ENCODE measurements at regions not wholly inside any gene's neighbourhood (a gene's known extent, or its start where the extent isn't known, plus 50 kb on each side); places are given as distances from the start of the nearest gene placed in this dataset.

- H3K4me1 ChIP-seq, result no peaks in the 10 kb centered on the region
- TF ChIP-seq CTCF (IDR thresholded peaks at IDR 0.05) (no peak), POLR2A (IDR thresholded peaks at IDR 0.05) (no peak)
- H3K27me3 ChIP-seq, result no peaks in the 10 kb centered on the region
- intact Hi-C loops (cut with DNase I), result no loop called here
- 48 to 80% methylated on average over 2 of the region's 2 CpGs for WGBS, 2 donors
- H3K4me3 ChIP-seq, result no peak overlapping the region
- H3K9me3 ChIP-seq, result no peaks in the 10 kb centered on the region
- no peak for DNase-seq
- no peaks in the 10 kb centered on the region for H3K36me3 ChIP-seq
- no peak overlapping the region for H3K27ac ChIP-seq
These were observed 847.2 kb downstream of the TUSC7 start for GRCh38 chr3:117556646-117557407.

- WGBS, 2 donors, result 65 to 78% methylated on average over 2 of the region's 2 CpGs
These were observed 848.0 kb downstream of the TUSC7 start for GRCh38 chr3:117557464-117558090.

GRCh38 chr3:117558681-117559080 is 849.1 kb downstream of the TUSC7 start:
- H3K4me1 ChIP-seq, result no peaks in the 10 kb centered on the region
- no peak overlapping the region for H3K4me3 ChIP-seq
- no peak for DNase-seq
- H3K27ac ChIP-seq, result no peak overlapping the region
- no peaks in the 10 kb centered on the region for H3K27me3 ChIP-seq
- H3K36me3 ChIP-seq, result no peaks in the 10 kb centered on the region
- intact Hi-C loops (cut with DNase I), result no loop called here
- H3K9me3 ChIP-seq, result no peaks in the 10 kb centered on the region
- 65 to 91% methylated on average over 1 of the region's 1 CpG for WGBS, 2 donors
- TF ChIP-seq CTCF (IDR thresholded peaks at IDR 0.05), result no peak
- TF ChIP-seq POLR2A (IDR thresholded peaks at IDR 0.05), result no peak

More at GRCh38 chr3:117557464-117558090, 848.0 kb downstream of the TUSC7 start:
- no peak for TF ChIP-seq POLR2A (IDR thresholded peaks at IDR 0.05)
- no peak for TF ChIP-seq CTCF (IDR thresholded peaks at IDR 0.05)
- no peak for DNase-seq
- no peaks in the 10 kb centered on the region for H3K9me3 ChIP-seq
- H3K27ac ChIP-seq, result no peak overlapping the region
- no peaks in the 10 kb centered on the region for H3K4me1 ChIP-seq
- no peaks in the 10 kb centered on the region for H3K36me3 ChIP-seq
- intact Hi-C loops (cut with DNase I), result no loop called here
- no peaks in the 10 kb centered on the region for H3K27me3 ChIP-seq
- H3K4me3 ChIP-seq, result no peak overlapping the region

- DNase-seq, result no peak
- no peaks in the 10 kb centered on the region for H3K27me3 ChIP-seq
- no peaks in the 10 kb centered on the region for H3K9me3 ChIP-seq
- H3K36me3 ChIP-seq, result no peaks in the 10 kb centered on the region
- intact Hi-C loops (cut with DNase I), result no loop called here
- 47 to 53% methylated on average over 2 of the region's 2 CpGs for WGBS, 2 donors
- H3K27ac ChIP-seq, result no peak overlapping the region
- no peak overlapping the region for H3K4me3 ChIP-seq
- TF ChIP-seq CTCF (IDR thresholded peaks at IDR 0.05) (no peak), POLR2A (IDR thresholded peaks at IDR 0.05) (no peak)
- no peaks in the 10 kb centered on the region for H3K4me1 ChIP-seq
These were observed 852.4 kb downstream of the TUSC7 start for GRCh38 chr3:117562000-117562399.

GRCh38 chr3:117563063-117563462 is 853.5 kb downstream of the TUSC7 start:
- DNase-seq, result no peak
- no peaks in the 10 kb centered on the region for H3K36me3 ChIP-seq
- intact Hi-C loops (cut with DNase I), result no loop called here
- H3K27ac ChIP-seq, result no peak overlapping the region
- H3K4me1 ChIP-seq, result no peaks in the 10 kb centered on the region
- H3K9me3 ChIP-seq, result no peaks in the 10 kb centered on the region
- WGBS, 2 donors, result 54 to 61% methylated on average over 4 of the region's 4 CpGs
- H3K27me3 ChIP-seq, result no peaks in the 10 kb centered on the region
- TF ChIP-seq CTCF (IDR thresholded peaks at IDR 0.05), result no peak
- H3K4me3 ChIP-seq, result no peak overlapping the region
